ENCODE measurements at regions not wholly inside any gene's neighbourhood (a gene's known extent, or its start where the extent isn't known, plus 50 kb on each side); places are given as distances from the start of the nearest gene placed in this dataset.
"Not testable (repeated sequence)": the region's sequence is repeated elsewhere in the genome, so short reads cannot be mapped to it uniquely, and the experiment has no call there.

DNA sequence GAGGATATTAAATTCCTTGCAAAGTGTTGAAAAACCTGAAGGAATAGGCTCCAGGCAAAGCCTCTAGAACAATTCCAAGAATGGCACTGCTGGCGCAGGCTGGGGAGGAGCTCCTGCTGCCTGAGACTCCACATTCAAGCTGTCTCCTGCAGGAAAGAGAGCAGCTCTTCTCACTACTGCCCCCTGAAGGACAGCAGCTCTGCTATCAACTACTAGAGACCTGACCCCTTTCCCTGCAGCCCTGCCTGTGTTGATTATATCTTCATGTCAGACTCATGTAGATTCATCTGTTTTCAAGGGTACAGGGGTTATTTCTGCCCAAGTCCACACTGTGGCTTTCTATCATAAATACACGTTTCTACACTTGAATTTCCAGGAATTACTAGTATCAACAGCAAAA lies 249.7 kb downstream of the RPIA start:
- not testable (repeated sequence) for H3K4me3 ChIP-seq (ENCODE audit: low read length)
- DNase-seq (ENCODE audit: low read depth): peak; percentile 7
- TF ChIP-seq, protein P1, sequence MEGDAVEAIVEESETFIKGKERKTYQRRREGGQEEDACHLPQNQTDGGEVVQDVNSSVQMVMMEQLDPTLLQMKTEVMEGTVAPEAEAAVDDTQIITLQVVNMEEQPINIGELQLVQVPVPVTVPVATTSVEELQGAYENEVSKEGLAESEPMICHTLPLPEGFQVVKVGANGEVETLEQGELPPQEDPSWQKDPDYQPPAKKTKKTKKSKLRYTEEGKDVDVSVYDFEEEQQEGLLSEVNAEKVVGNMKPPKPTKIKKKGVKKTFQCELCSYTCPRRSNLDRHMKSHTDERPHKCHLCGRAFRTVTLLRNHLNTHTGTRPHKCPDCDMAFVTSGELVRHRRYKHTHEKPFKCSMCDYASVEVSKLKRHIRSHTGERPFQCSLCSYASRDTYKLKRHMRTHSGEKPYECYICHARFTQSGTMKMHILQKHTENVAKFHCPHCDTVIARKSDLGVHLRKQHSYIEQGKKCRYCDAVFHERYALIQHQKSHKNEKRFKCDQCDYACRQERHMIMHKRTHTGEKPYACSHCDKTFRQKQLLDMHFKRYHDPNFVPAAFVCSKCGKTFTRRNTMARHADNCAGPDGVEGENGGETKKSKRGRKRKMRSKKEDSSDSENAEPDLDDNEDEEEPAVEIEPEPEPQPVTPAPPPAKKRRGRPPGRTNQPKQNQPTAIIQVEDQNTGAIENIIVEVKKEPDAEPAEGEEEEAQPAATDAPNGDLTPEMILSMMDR (conservative IDR thresholded peaks at IDR 0.05; ENCODE audit: low read depth, low read length): peak; percentile 63

DNA sequence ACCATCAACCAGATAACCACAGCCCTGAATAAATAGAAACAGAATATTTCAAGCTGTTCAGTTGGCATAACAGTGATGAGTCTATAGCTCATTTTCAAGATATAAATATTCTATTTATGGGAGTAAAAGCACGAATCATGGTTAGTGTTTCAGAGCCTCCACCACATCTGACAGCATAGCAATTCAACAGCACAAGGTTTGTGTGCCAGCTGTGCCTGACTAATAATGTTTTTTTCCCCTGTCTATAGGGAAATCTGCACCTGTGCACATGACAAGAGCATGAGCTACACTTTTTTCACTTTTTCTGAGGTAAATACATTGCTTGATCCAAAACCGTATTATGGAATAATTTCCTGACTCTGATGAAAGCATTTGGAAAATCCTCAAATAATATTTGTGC lies 251.3 kb downstream of the RPIA start:
- no peak for DNase-seq (ENCODE audit: low read depth)
- TF ChIP-seq, protein P1 (conservative IDR thresholded peaks at IDR 0.05; ENCODE audit: low read depth, low read length): no peak
- H3K4me3 ChIP-seq (ENCODE audit: low read length): no peak overlapping the region

DNA sequence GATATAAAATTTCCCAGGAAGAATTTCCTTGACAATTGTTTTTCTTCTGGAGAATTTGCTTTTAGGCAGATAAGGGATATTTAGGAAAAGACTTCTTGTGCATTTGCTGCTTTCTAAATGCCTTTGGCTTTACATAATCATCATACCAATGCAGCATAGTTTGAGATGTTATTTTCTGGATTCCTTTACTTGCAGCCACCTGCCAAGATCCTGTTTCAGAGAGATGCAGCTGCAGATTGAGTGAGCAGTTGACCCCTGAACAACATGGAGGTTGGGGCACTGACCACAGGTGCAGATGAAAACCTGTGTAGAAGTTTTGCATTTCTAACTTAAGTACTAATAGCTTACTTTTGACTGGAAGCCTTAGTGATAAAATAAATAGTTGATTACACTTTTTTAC lies 257.9 kb downstream of the RPIA start:
- TF ChIP-seq, protein P1 (conservative IDR thresholded peaks at IDR 0.05; ENCODE audit: low read depth, low read length): no peak
- no peak overlapping the region for H3K4me3 ChIP-seq (ENCODE audit: low read length)
- no peak for DNase-seq (ENCODE audit: low read depth)

DNA sequence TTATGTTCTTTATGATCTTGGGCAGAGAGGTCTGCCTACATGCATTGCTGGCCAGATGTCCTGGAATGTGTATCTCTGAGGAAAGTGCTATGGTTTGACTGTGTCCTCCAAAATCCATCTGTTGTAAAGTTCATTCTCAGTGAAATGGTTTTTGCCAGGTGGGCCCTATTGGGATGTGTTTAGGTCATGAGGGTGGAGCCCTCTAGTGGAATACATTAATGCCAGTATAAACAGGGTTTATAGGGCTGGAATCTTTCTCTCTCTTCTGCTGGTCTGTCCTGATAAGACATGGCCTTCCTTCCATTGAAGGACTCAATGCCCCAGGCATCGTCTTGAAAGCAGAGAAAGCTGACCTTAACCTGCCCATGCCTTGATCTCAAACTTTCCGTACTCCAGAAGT lies 258.5 kb downstream of the RPIA start:
- DNase-seq (ENCODE audit: low read depth): no peak
- no peak overlapping the region for H3K4me3 ChIP-seq (ENCODE audit: low read length)
- TF ChIP-seq, protein P1 (conservative IDR thresholded peaks at IDR 0.05; ENCODE audit: low read depth, low read length): peak; percentile 51

DNA sequence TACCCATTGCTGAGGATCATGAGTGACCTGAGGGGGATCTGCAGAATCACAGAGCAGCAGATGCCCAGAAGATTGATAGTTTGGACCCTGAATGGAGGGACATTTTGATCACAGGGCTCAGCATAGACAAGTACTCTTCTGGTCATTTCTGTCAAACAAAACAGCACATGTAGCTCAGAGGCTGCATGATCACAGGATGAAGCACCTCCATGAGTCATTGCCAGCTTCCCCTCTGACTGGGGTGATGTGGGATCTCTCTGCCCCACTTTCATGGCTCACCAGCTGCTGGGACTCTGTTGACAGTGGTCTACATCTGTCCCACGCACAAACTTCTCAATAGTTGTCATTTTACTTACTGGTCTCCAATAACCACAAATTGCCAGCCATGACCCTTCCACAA lies 264.1 kb downstream of the RPIA start:
- TF ChIP-seq, protein P1 (conservative IDR thresholded peaks at IDR 0.05; ENCODE audit: low read depth, low read length): no peak
- H3K4me3 ChIP-seq (ENCODE audit: low read length): no peak overlapping the region
- no peak for DNase-seq (ENCODE audit: low read depth)

DNA sequence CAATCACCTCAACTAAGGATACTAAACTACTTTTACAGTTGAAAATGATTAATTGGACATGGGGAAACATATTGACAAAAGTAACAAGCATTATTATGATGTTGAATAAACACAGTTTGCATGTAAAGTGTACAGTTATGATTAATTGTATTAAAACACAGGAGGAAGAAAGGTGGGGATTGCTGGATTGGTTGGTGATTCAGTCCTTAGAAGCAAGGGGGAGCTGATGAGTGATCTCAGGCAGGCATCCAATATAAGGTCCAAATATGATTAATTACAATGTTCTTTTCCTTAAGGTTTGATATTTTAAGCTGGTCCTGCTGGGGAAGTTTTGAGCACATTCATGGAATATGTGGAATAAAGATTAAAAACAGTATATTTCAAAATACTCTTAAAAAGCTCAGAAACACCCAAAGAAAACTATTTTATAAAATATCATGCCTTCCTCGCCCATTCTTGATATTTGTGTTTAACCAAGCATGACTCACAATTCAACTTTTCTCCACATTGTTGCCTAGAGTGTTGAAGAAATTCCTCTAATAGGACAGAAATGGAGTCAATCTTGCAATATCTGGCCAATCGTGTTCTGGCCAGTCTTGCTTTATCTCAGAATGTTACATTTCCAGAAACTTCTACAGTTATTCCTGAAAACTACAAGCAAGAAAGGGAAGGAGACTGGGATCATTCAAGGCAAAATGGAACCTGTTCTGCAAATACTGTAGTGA lies 268.2 kb downstream of the RPIA start:
- DNase-seq (ENCODE audit: low read depth): no peak
- TF ChIP-seq, protein P1 (conservative IDR thresholded peaks at IDR 0.05; ENCODE audit: low read depth, low read length): peak; percentile 60
- no peak overlapping the region for H3K4me3 ChIP-seq (ENCODE audit: low read length)

DNA sequence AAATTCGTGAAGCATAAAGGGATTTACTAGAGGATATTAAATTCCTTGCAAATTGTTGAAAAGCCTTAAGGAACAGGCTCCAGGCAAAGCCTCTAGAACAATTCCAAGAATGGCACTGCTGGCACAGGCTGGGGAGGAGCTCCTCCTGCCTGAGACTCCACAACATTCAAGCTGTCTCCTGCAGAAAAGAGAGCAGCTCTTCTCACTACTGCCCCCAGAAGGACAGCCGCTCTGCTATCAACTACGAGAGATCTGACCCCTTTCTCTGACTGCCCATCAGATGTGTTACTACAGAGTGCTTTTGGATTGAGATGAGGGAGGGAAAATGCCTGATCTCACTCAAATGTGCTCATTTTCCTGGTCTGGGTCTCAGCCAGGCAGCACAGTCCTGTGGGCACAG lies 269.9 kb downstream of the RPIA start:
- TF ChIP-seq, protein P1 (conservative IDR thresholded peaks at IDR 0.05; ENCODE audit: low read depth, low read length): peak; percentile 41
- DNase-seq (ENCODE audit: low read depth): peak; percentile 21
- not testable (repeated sequence) for H3K4me3 ChIP-seq (ENCODE audit: low read length)

Data from retinal pigment epithelial cell (primary cell).